GM19023 (cell line): ENCODE measurements at regions not wholly inside any gene's neighbourhood (a gene's known extent, or its start where the extent isn't known, plus 50 kb on each side); places are given as distances from the start of the nearest gene placed in this dataset.

ENCODE experiments used
- ATAC-seq: cut with Tn5 transposase; IDR thresholded peaks from one replicate; pipeline ENCODE4 v1.9.1; 2021; ENCODE audit warnings: mild to moderate bottlenecking, moderate library complexity; ENCODE audit not compliant: unreplicated experiment

GRCh38 chr3:164604687-164605086 is 473.6 kb downstream of the SI start:
- no peak for ATAC-seq

GRCh38 chr3:164577667-164578210 is 500.6 kb downstream of the SI start:
- no peak for ATAC-seq

GRCh38 chr3:164572436-164572835 is 505.9 kb downstream of the SI start:
- no peak for ATAC-seq

- no peak for ATAC-seq
Measured at GRCh38 chr3:164550857-164551256, 527.4 kb downstream of the SI start.

DNA sequence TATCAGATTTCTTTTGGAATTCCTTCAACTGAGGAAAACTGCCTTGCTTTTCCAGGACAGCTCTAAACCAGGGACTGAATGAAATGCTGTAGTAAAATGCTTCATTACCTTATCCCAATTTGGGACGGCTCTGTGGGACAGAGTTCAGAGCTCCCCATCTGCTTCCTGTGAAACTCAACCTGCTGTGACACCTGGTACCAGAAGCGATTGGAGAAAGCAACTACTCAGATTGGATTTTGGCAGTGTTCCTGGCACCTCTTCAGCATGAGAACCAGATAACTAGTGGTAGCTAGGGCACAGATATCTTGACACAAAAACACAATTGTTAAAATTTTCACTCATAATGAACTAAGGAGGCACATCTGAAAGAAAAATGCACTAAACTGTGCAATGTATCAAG is 539.1 kb downstream of the SI start:
- no peak for ATAC-seq

DNA sequence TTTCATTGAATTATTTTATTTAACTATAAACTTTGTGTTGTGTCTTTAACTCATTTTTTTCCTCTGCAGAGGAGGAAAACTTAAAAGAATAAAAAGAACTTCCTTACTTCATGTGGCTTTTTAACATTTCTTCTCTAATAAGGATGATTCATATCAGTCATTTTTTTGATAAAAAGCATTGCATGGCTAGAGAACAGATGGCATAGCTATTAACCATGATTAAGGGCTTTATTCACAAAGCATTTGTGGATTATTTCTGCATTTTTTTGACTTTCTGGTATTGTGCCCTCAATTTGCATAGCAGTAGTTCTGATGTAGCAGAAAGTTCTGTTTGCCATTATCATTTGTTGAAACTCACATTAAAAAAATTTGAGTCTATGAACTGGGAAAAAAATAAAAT is 540.8 kb downstream of the SI start:
- no peak for ATAC-seq

- no peak for ATAC-seq
Measured at GRCh38 chr3:164533275-164533674, 545.0 kb downstream of the SI start.

- no peak for ATAC-seq
Measured at GRCh38 chr3:164526250-164526649, 552.0 kb downstream of the SI start.

GRCh38 chr3:164524201-164524600 is 554.1 kb downstream of the SI start:
- ATAC-seq: no peak

DNA sequence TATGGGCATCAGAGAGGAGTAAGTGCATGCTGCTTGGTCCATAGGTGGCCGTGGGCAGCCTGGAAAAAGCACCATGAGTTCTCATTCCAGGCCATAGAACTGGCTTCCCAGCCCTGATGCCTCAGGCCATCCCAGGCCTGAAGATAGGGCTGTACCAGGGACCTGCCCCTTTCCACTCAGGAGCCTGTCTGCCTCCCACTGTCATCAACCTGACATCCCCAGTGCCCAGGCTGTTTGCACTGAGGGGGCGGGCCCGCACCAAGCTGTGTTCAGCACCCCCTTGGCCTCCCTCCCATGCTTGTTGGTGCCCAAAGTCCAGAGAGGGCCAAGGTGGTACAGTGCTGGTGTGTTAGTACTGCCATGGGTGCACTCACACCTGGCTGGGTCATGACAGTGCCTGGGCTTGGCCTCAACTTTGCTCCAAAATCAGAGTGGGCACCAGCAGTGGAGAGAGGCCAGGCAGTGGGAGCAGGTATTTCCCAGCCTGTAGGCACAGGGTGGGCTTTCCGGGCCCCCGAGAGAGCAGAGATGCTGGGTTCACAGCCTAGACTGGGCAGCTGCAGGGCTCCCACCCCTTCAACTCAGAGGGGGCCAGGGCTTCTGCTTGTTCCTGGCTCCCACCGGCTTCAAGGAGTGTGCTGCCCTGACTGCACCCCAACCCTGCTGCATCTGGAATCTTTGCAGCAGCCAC is 556.1 kb downstream of the SI start:
- no peak for ATAC-seq

DNA sequence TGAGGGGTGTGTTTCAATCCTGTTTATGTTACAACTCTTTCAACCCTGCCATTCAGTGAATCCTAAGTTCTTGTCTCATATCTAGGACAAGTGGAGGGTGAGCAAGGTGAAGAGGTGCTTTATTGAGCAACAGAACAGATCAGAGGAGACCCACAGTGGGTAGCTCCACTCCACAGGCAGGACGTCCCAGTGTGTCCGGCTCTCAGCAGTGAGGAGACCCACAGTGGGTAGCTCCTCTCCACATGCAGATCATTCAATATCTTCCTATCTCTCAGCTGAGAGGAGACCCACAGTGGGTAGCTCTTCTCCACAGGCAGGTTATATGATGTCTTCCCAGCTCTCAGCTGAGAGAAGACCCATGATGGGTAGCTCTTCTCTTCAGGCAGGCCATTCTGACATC is 556.7 kb downstream of the SI start:
- ATAC-seq: no peak

DNA sequence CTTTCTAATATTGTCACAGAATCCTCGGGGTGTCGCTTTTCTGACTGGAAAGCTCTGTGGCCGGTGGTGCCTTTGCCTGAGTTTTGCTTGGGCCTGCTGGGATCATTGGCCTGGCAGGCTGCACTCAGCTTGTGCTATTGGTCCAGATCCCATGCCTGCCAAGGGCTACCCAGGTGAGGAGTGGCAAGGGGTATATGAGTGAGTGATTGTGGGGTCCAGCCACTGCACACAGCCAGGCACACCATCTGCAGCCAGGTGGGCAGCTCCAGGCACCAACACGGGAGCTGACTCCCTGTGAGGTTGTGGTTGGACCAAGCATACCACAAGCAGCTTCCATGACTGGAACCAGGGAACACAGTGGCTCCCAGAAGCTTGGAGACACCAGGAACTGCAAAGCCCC is 557.2 kb downstream of the SI start:
- no peak for ATAC-seq

- no peak for ATAC-seq
Measured at GRCh38 chr3:164515256-164515655, 563.0 kb downstream of the SI start.

GRCh38 chr3:164514576-164514975 is 563.7 kb downstream of the SI start:
- no peak for ATAC-seq

GRCh38 chr3:164507886-164508285 is 570.4 kb downstream of the SI start:
- no peak for ATAC-seq

- ATAC-seq: no peak
Measured at GRCh38 chr3:164498917-164499316, 579.4 kb downstream of the SI start.

- no peak for ATAC-seq
Measured at GRCh38 chr3:164488893-164489292, 589.4 kb downstream of the SI start.

GRCh38 chr3:164486150-164486549 is 592.1 kb downstream of the SI start:
- ATAC-seq: no peak

DNA sequence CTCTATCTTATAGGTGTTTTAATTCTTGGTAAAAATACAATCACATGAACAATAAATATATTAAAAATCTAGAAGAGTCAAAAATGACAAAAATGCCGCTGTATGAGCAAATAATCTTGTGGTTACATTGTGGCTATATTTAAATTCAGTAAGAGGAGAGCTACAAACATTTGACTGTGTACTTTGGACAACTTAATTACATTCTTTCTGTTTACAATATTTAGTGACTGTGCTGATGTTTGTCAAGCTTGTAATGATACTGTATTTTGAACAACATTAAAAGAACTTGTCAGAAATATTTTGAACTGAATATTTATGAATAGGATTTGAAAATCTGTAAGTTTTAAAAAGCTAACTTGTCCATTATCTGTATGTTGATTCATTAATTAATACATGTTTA is 598.3 kb downstream of the SI start:
- ATAC-seq: no peak

DNA sequence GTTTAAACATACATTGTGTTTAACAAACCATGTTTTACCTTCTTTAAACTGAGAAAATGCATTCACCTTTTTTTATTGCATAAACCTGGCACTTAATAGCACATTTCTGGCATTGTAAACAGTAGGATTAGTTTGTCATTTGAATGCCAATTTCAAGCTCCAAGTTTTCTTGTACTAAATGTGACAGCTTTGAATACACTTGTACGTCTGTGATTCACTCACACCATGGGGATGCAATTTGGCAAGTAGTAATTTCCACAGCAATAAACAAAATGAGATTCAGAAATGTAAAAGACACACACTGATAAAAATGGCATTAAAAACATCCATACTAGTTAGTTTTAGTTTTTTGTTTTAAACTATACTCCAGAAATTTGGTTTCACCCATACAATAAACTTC is 598.9 kb downstream of the SI start:
- no peak for ATAC-seq

DNA sequence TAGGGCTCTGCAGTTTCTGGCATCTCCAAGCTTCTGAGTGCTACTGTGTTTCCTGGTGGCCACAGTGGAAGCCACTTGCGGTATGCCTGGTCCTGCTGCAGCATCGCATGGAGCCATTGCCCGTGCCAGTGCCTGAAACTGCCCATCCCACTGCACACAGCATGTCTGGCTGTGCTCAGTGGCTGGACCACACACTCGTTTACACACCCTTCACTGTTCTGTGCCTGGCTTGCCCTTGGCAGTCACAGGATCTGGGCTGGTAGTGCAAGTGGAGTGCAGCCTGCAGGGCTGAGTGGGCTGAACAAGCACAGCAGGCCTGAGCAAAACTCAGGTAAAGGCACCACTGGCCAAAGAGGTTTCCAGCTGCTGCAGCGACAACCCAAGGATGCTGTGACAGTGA is 600.0 kb downstream of the SI start:
- no peak for ATAC-seq

DNA sequence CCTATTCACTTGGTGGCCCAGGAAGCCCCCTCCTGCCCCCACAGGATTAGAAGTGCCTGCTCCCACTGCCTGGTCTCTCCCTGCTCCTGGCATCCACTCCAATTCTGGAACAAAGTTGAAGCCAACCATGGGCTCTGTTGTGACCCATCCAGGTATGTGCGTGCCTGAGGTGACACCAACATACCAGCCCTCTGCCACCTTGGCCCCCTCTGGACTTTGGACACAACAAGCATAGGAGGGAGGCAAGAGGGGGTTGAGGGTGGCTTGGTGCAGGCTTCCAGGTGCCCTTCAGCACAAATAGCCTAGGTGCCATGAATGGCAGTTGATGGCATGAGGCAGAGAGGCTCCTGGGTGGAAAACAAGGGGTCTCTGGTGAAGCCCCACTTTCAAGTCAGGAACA is 600.9 kb downstream of the SI start:
- ATAC-seq: no peak

- ATAC-seq: no peak
Measured at GRCh38 chr3:164476631-164477030, 601.7 kb downstream of the SI start.
